Testis (tissue), 2 donors: ENCODE measurements at regions not wholly inside any gene's neighbourhood (a gene's known extent, or its start where the extent isn't known, plus 50 kb on each side); places are given as distances from the start of the nearest gene placed in this dataset.

Source experiments
- CTCF ChIP-seq, 3 experiments: fragments of 450-650 bp in 2 of 3; fragments of 200-600 bp in 1 of 3; sonication (generic) in 1 of 3; IDR thresholded peaks; one replicate each; pipeline ENCODE4 v1.5.1; 2016 to 2019; ENCODE audit warnings: antibody characterized with exemption in 3 of 3, mild to moderate bottlenecking in 2 of 3, moderate library complexity in 1 of 3
- POLR2A ChIP-seq: fragments of 450-650 bp; IDR thresholded peaks from one replicate; pipeline ENCODE4 v1.6.1; 2017; ENCODE audit warnings: antibody characterized with exemption, mild to moderate bottlenecking, moderate library complexity

- TF ChIP-seq CTCF (IDR thresholded peaks at IDR 0.05) (no peak), POLR2A (no peak)
Measured at GRCh38 chr3:150274372-150274771, 133.7 kb upstream of the TSC22D2 start.
